Nephron (organoid): ENCODE measurements at regions not wholly inside any gene's neighbourhood (a gene's known extent, or its start where the extent isn't known, plus 50 kb on each side); places are given as distances from the start of the nearest gene placed in this dataset.
"Not testable (repeated sequence)": the region's sequence is repeated elsewhere in the genome, so short reads cannot be mapped to it uniquely, and the experiment has no call there.

ENCODE experiments used
- H3K27ac Mint-ChIP-seq, 3 experiments: 2 replicates each; pipeline ENCODE4 v1.8.0; 2020; ENCODE audit warnings: mixed read lengths in 3 of 3, mild to moderate bottlenecking in 2 of 3, moderate library complexity in 1 of 3
- H3K27me3 Mint-ChIP-seq: 2 replicates; pipeline ENCODE4 v1.8.0; 2021; ENCODE audit warnings: low read depth, mild to moderate bottlenecking, moderate library complexity, mixed read lengths
- H3K36me3 Mint-ChIP-seq: 2 replicates; pipeline ENCODE4 v1.8.0; 2020; ENCODE audit warnings: low read depth, mixed read lengths
- H3K4me1 Mint-ChIP-seq: 2 replicates; pipeline ENCODE4 v1.8.0; 2020; ENCODE audit warnings: mixed read lengths
- H3K4me3 Mint-ChIP-seq, 3 experiments: 2 replicates each; pipeline ENCODE4 v1.8.0; 2020; ENCODE audit warnings: mild to moderate bottlenecking in 3 of 3, mixed read lengths in 3 of 3, moderate library complexity in 2 of 3
- H3K9me3 Mint-ChIP-seq: 2 replicates; pipeline ENCODE4 v1.8.0; 2020; ENCODE audit warnings: mixed read lengths
- CTCF ChIP-seq, 3 experiments: fragments of 200-600 bp; sonication (generic); IDR thresholded peaks; one replicate each; pipeline ENCODE4 v1.5.0; 2021; ENCODE audit warnings: antibody characterized with exemption in 3 of 3; ENCODE audit not compliant: unreplicated experiment in 3 of 3

GRCh38 chr22:22818861-22819855 lies 68.5 kb upstream of the IGLL5 start:
- H3K4me3 Mint-ChIP-seq = no peak overlapping the region
- H3K27ac Mint-ChIP-seq = no peak overlapping the region
- H3K36me3 Mint-ChIP-seq = no peaks in the 10 kb centered on the region
- peaks cover 41% of the 10 kb centered on the region for H3K27me3 Mint-ChIP-seq
- no peaks in the 10 kb centered on the region for H3K4me1 Mint-ChIP-seq
- no peak for TF ChIP-seq CTCF (IDR thresholded peaks at IDR 0.05; ENCODE audit: unreplicated experiment in 3 of 3)
- no peaks in the 10 kb centered on the region for H3K9me3 Mint-ChIP-seq

GRCh38 chr22:22820076-22820475 lies 67.5 kb upstream of the IGLL5 start:
- H3K4me3 Mint-ChIP-seq = no peak overlapping the region
- no peak for TF ChIP-seq CTCF (IDR thresholded peaks at IDR 0.05; ENCODE audit: unreplicated experiment in 3 of 3)
- no peaks in the 10 kb centered on the region for H3K36me3 Mint-ChIP-seq
- H3K27ac Mint-ChIP-seq = no peak overlapping the region
- H3K9me3 Mint-ChIP-seq = no peaks in the 10 kb centered on the region
- H3K4me1 Mint-ChIP-seq = no peaks in the 10 kb centered on the region
- H3K27me3 Mint-ChIP-seq = peaks cover 34% of the 10 kb centered on the region

- Mint-ChIP-seq H3K36me3 (no peaks in the 10 kb centered on the region), H3K4me1 (no peaks in the 10 kb centered on the region), H3K27ac (no peak overlapping the region), H3K9me3 (no peaks in the 10 kb centered on the region), H3K4me3 (no peak overlapping the region), H3K27me3 (peaks cover 33% of the 10 kb centered on the region)
- no peak for TF ChIP-seq CTCF (IDR thresholded peaks at IDR 0.05; ENCODE audit: unreplicated experiment in 3 of 3)
These were observed 67.0 kb upstream of the IGLL5 start for GRCh38 chr22:22820626-22821025.

- Mint-ChIP-seq H3K4me3 (no peak overlapping the region), H3K27ac (no peak overlapping the region), H3K27me3 (peaks cover 26% of the 10 kb centered on the region), H3K36me3 (no peaks in the 10 kb centered on the region), H3K9me3 (no peaks in the 10 kb centered on the region), H3K4me1 (no peaks in the 10 kb centered on the region)
- TF ChIP-seq CTCF (IDR thresholded peaks at IDR 0.05; ENCODE audit: unreplicated experiment in 3 of 3) = no peak
These were observed 66.3 kb upstream of the IGLL5 start for GRCh38 chr22:22821340-22821739.

- Mint-ChIP-seq H3K36me3 (no peaks in the 10 kb centered on the region), H3K27me3 (peaks cover 19% of the 10 kb centered on the region), H3K4me1 (no peaks in the 10 kb centered on the region), H3K27ac (no peak overlapping the region), H3K4me3 (no peak overlapping the region), H3K9me3 (no peaks in the 10 kb centered on the region)
- TF ChIP-seq CTCF (IDR thresholded peaks at IDR 0.05; ENCODE audit: unreplicated experiment in 3 of 3) = no peak
These were observed 65.5 kb upstream of the IGLL5 start for GRCh38 chr22:22822106-22822505.

GRCh38 chr22:22822553-22822952 lies 65.1 kb upstream of the IGLL5 start:
- not testable (repeated sequence) for H3K36me3 Mint-ChIP-seq, H3K9me3 Mint-ChIP-seq, H3K4me3 Mint-ChIP-seq, H3K27ac Mint-ChIP-seq, H3K4me1 Mint-ChIP-seq
- H3K27me3 Mint-ChIP-seq = peaks cover 15% of the 10 kb centered on the region
